WERI-Rb-1 (cell line): ENCODE measurements at regions not wholly inside any gene's neighbourhood (a gene's known extent, or its start where the extent isn't known, plus 50 kb on each side); places are given as distances from the start of the nearest gene placed in this dataset.

Experiments used
- DNase-seq: peaks from one replicate; pipeline ENCODE4 v3.0.0-alpha.2; 2020
- H3K27ac ChIP-seq: fragments of 250-450 bp; sonication (Bioruptor Pico); 2 replicates; pipeline ENCODE4 v1.5.1; 2020; ENCODE audit warnings: mild to moderate bottlenecking, moderate library complexity
- H3K27me3 ChIP-seq: fragments of 250-450 bp; sonication (Bioruptor Pico); 2 replicates; pipeline ENCODE4 v1.5.1; 2021; ENCODE audit warnings: mild to moderate bottlenecking, low read depth, moderate library complexity; ENCODE audit not compliant: insufficient read depth, severe bottlenecking
- H3K36me3 ChIP-seq: fragments of 250-450 bp; sonication (Bioruptor Pico); 2 replicates; pipeline ENCODE4 v1.5.1; 2020; ENCODE audit warnings: mild to moderate bottlenecking, moderate library complexity
- H3K4me3 ChIP-seq: 2 replicates; pipeline ENCODE4 v1.5.1; 2011; ENCODE audit warnings: low read depth, mild to moderate bottlenecking, control low read depth, low read length
- H3K9me3 ChIP-seq: fragments of 250-450 bp; sonication (Bioruptor Pico); 2 replicates; pipeline ENCODE4 v1.5.1; 2021; ENCODE audit warnings: mild to moderate bottlenecking, moderate library complexity; ENCODE audit not compliant: severe bottlenecking
- CTCF ChIP-seq: IDR thresholded peaks from 2 replicates; pipeline ENCODE4 v1.5.1; 2011; ENCODE audit warnings: low read depth, mild to moderate bottlenecking, control low read depth, inconsistent platforms, low read length

GRCh38 chr2:239753401-239753837, 271.7 kb downstream of the NDUFA10 start:
- Histone ChIP-seq H3K27ac (no peak overlapping the region), H3K27me3 (peaks cover 85% of the 10 kb centered on the region)
- TF ChIP-seq CTCF: no peak

GRCh38 chr2:239752951-239753350, 272.2 kb downstream of the NDUFA10 start:
- H3K9me3 ChIP-seq: no peaks in the 10 kb centered on the region
- H3K27ac ChIP-seq: no peak overlapping the region
- peaks cover 85% of the 10 kb centered on the region for H3K27me3 ChIP-seq
- no peak for TF ChIP-seq CTCF
- DNase-seq: no peak
- H3K36me3 ChIP-seq: no peaks in the 10 kb centered on the region
- no peak overlapping the region for H3K4me3 ChIP-seq

More at GRCh38 chr2:239753401-239753837, 271.7 kb downstream of the NDUFA10 start:
- H3K9me3 ChIP-seq: no peaks in the 10 kb centered on the region
- no peaks in the 10 kb centered on the region for H3K36me3 ChIP-seq
- no peak overlapping the region for H3K4me3 ChIP-seq
- no peak for DNase-seq

GRCh38 chr2:239751679-239752355, 273.3 kb downstream of the NDUFA10 start:
- no peaks in the 10 kb centered on the region for H3K9me3 ChIP-seq
- no peak overlapping the region for H3K27ac ChIP-seq
- no peak for DNase-seq
- no peaks in the 10 kb centered on the region for H3K36me3 ChIP-seq
- no peak overlapping the region for H3K4me3 ChIP-seq
- no peak for TF ChIP-seq CTCF
- H3K27me3 ChIP-seq: peaks cover 85% of the 10 kb centered on the region

GRCh38 chr2:239750929-239751678, 274.0 kb downstream of the NDUFA10 start:
- DNase-seq: no peak
- no peaks in the 10 kb centered on the region for H3K36me3 ChIP-seq
- H3K27ac ChIP-seq: no peak overlapping the region
- peaks cover 85% of the 10 kb centered on the region for H3K27me3 ChIP-seq
- H3K9me3 ChIP-seq: no peaks in the 10 kb centered on the region
- no peak for TF ChIP-seq CTCF
- no peak overlapping the region for H3K4me3 ChIP-seq

- Histone ChIP-seq H3K36me3 (no peaks in the 10 kb centered on the region), H3K4me3 (no peak overlapping the region), H3K27ac (no peak overlapping the region), H3K27me3 (peaks cover 90% of the 10 kb centered on the region), H3K9me3 (no peaks in the 10 kb centered on the region)
- TF ChIP-seq CTCF: no peak
- no peak for DNase-seq
Measured at GRCh38 chr2:239750045-239750835, 274.9 kb downstream of the NDUFA10 start.
